A549 (cell line): ENCODE measurements at regions not wholly inside any gene's neighbourhood (a gene's known extent, or its start where the extent isn't known, plus 50 kb on each side); places are given as distances from the start of the nearest gene placed in this dataset.
A peak's percentile ranks its signal among the peaks of the same experiment; 100 is the strongest.

Source experiments
- ATAC-seq, 2 experiments: fragments of 200-7000 bp in 1 of 2; fragments of >200 bp in 1 of 2; cut with Nextera tagmentation in 1 of 2; cut with Tn5 transposase in 1 of 2; 3 replicates each; pipeline versions ENCODE4 v1.8.0 to v1.9.1; 2018 to 2020; ENCODE audit warnings: mild to moderate bottlenecking in 1 of 2, moderate library complexity in 1 of 2
- CTCF ChIA-PET: fragments of 300-600 bp; sonication (Branson Sonifier 250); formaldehyde crosslinking; extraction: SDS; loops from one replicate; lab custom pipeline; 2021; ENCODE audit warnings: antibody characterized with exemption, inconsistent platforms; lab: Yijun Ruan, JAX
- POLR2A ChIA-PET: fragments of 350-600 bp; formaldehyde crosslinking; extraction: SDS; loops from one replicate; lab custom pipeline; 2021; ENCODE audit warnings: antibody characterized with exemption, inconsistent platforms; lab: Yijun Ruan, JAX
- DNase-seq, 2 experiments: peaks; one replicate each; pipeline versions ENCODE4 v3.0.0 to v3.0.0-alpha.2; 2011 to 2016; ENCODE audit warnings: low read depth in 1 of 2, low spot score in 1 of 2
- FAIRE-seq: peaks from 2 replicates; lab custom pipeline; 2011; peaks lifted over from hg19 to GRCh38; lab: Jason Lieb, UNC
- H3K27ac ChIP-seq, 2 experiments: fragments of >200 bp; sonication (Bioruptor Twin); formaldehyde crosslinking; 3 replicates each; pipeline ENCODE4 v1.5.1; 2016 to 2017
- H3K4me1 ChIP-seq: fragments of >200 bp; sonication (Bioruptor Twin); formaldehyde crosslinking; 3 replicates; pipeline ENCODE4 v1.6.1; 2016
- H3K4me2 ChIP-seq: fragments of >200 bp; sonication (Bioruptor Twin); formaldehyde crosslinking; 3 replicates; pipeline ENCODE4 v1.6.1; 2016
- H3K4me3 ChIP-seq: fragments of >200 bp; sonication (Bioruptor Twin); formaldehyde crosslinking; 3 replicates; pipeline ENCODE4 v1.5.1; 2016
- H3K9me3 ChIP-seq: fragments of >200 bp; sonication (Bioruptor Twin); formaldehyde crosslinking; 3 replicates; pipeline ENCODE4 v1.6.1; 2016
- BCL3 ChIP-seq: fragments of >200 bp; sonication (Bioruptor Twin); formaldehyde crosslinking; IDR thresholded peaks from 3 replicates; pipeline ENCODE4 v1.6.1; 2016
- BHLHE40 ChIP-seq: IDR thresholded peaks from 2 replicates; pipeline ENCODE4 v1.6.1; 2012; ENCODE audit warnings: low read depth, low read length, inconsistent platforms
- CEBPB ChIP-seq, 2 experiments: fragments of >200 bp in 1 of 2; sonication (Bioruptor Twin) in 1 of 2; formaldehyde crosslinking in 1 of 2; IDR thresholded peaks; 2 replicates each; pipeline ENCODE4 v1.6.1; 2012 to 2016
- CHD2 ChIP-seq: fragments of 150-350 bp; IDR thresholded peaks from 2 replicates; pipeline ENCODE4 v1.6.1; 2014; ENCODE audit warnings: low read length; ENCODE audit not compliant: partially characterized antibody
- EHF ChIP-seq: fragments of 250-450 bp; sonication (Bioruptor Pico); IDR thresholded peaks from 2 replicates; pipeline ENCODE4 v1.5.0; 2020; ENCODE audit warnings: mild to moderate bottlenecking
- EHMT2 ChIP-seq: fragments of 200-600 bp; sonication (generic); IDR thresholded peaks from 2 replicates; pipeline ENCODE4 v1.6.1; 2016; ENCODE audit warnings: antibody characterized with exemption, low read depth, mild to moderate bottlenecking, moderate library complexity
- ELK1 ChIP-seq: fragments of 150-350 bp; IDR thresholded peaks from 2 replicates; pipeline ENCODE4 v1.6.1; 2014; ENCODE audit warnings: low read depth, mild to moderate bottlenecking, low read length
- GATA3 ChIP-seq: IDR thresholded peaks from 2 replicates; pipeline ENCODE4 v1.6.1; 2012; ENCODE audit warnings: borderline replicate concordance
- HDAC2 ChIP-seq: fragments of 200-600 bp; sonication (generic); IDR thresholded peaks from 2 replicates; pipeline ENCODE4 v1.6.1; 2016
- HOXA7 ChIP-seq: fragments of 250-450 bp; sonication (Bioruptor Pico); IDR thresholded peaks from 2 replicates; pipeline ENCODE4 v1.5.0; 2020; ENCODE audit warnings: mild to moderate bottlenecking, moderate library complexity
- MAX ChIP-seq: IDR thresholded peaks from 2 replicates; pipeline ENCODE4 v1.6.1; 2012
- MAZ ChIP-seq: fragments of 150-350 bp; IDR thresholded peaks from 2 replicates; pipeline ENCODE4 v1.6.1; 2014; ENCODE audit warnings: antibody characterized with exemption, low read depth, low read length, borderline replicate concordance
- MYC ChIP-seq: IDR thresholded peaks from 2 replicates; pipeline ENCODE4 v1.6.1; 2012; ENCODE audit warnings: mild to moderate bottlenecking, inconsistent platforms, low read length, improper control_type of control experiment, borderline replicate concordance
- PHF8 ChIP-seq: fragments of 200-600 bp; sonication (generic); IDR thresholded peaks from 2 replicates; pipeline ENCODE4 v1.6.1; 2016; ENCODE audit warnings: low read depth, mild to moderate bottlenecking, antibody characterized with exemption, moderate library complexity, borderline replicate concordance
- RAD21 ChIP-seq, 2 experiments: fragments of >200 bp in 1 of 2; sonication (Bioruptor Twin) in 1 of 2; formaldehyde crosslinking in 1 of 2; IDR thresholded peaks in 1 of 2; conservative IDR thresholded peaks in 1 of 2; 2 replicates in 1 of 2; 3 replicates in 1 of 2; pipeline ENCODE4 v1.6.1; 2012 to 2018; ENCODE audit warnings: inconsistent platforms in 1 of 2
- RARB ChIP-seq: fragments of 250-450 bp; sonication (Bioruptor Pico); IDR thresholded peaks from 2 replicates; pipeline ENCODE4 v1.8.0; 2021; ENCODE audit warnings: mild to moderate bottlenecking, moderate library complexity
- RFX5 ChIP-seq: fragments of 450-650 bp; IDR thresholded peaks from 2 replicates; pipeline ENCODE4 v1.7.1; 2014; ENCODE audit warnings: antibody characterized with exemption, mild to moderate bottlenecking, moderate library complexity
- SMC3 ChIP-seq: fragments of >200 bp; sonication (Bioruptor Twin); formaldehyde crosslinking; IDR thresholded peaks from 3 replicates; pipeline ENCODE4 v1.6.1; 2018; ENCODE audit warnings: inconsistent platforms
- TP53 ChIP-seq: fragments of 250-450 bp; sonication (Bioruptor Pico); IDR thresholded peaks from 2 replicates; pipeline ENCODE4 v1.5.0; 2021; ENCODE audit warnings: mild to moderate bottlenecking, moderate library complexity
- ZC3H11A ChIP-seq: fragments of 450-650 bp; IDR thresholded peaks from 2 replicates; pipeline ENCODE4 v1.6.1; 2014; ENCODE audit warnings: antibody characterized with exemption, mild to moderate bottlenecking
- ZNF302 ChIP-seq: fragments of 250-450 bp; sonication (Bioruptor Pico); IDR thresholded peaks from 2 replicates; pipeline ENCODE4 v1.9.0; 2021; ENCODE audit warnings: inconsistent platforms, mild to moderate bottlenecking, moderate library complexity
- WGBS: methylation state at CpG from one replicate; pipeline ENCODE4 v1.1.6; 2017; ENCODE audit errors: missing lambda C conversion rate; 5-methylcytosine and 5-hydroxymethylcytosine counted together

- Histone ChIP-seq H3K4me2 (no peak overlapping the region; the same call in 2 of the 3 replicates), H3K27ac (peak overlapping the region in 1 of 2 experiments; percentile 20; a peak in 1 of 6 replicates), H3K4me1 (peaks cover 17% of the 10 kb centered on the region), H3K4me3 (no peak overlapping the region), H3K9me3 (no peaks in the 10 kb centered on the region)
- DNase-seq: no peak
- no peak for FAIRE-seq
- ATAC-seq: no peak; a peak in 1 of 6 replicates
- ChIA-PET POLR2A (no interaction called here), CTCF (interaction anchor here (1.2 kb wide), 1 partner anchor 12 kb away, joined by 3 read pairs; no protein-coding TSS in a partner anchor)
- WGBS: 65% methylated on average over 3 of the region's 3 CpGs
- TF ChIP-seq RAD21 (conservative IDR thresholded peaks at IDR 0.05 in 1 of 2, IDR thresholded peaks at IDR 0.05 in 1 of 2): no peak
- TF ChIP-seq CEBPB (IDR thresholded peaks at IDR 0.05): no peak
These were observed 190.8 kb downstream of the FOXO1 start for GRCh38 chr13:40475617-40476016.

GRCh38 chr13:40476175-40476958 lies 190.1 kb downstream of the FOXO1 start:
- ChIA-PET CTCF (interaction anchor here (1.0 to 1.2 kb wide), 2 partner anchors 11 to 13 kb away, joined by 3 read pairs; no protein-coding TSS in a partner anchor), POLR2A (no interaction called here)
- H3K27ac ChIP-seq: peak overlapping the region; percentile 32 to 53; a peak in 4 of 6 replicates
- H3K4me2 ChIP-seq: peak overlapping the region; percentile 44
- TF ChIP-seq RFX5 (no peak), MAX (peak; percentile 44; the same call in 1 of the 2 replicates)
- peak in 1 of 2 experiments; percentile 67 for DNase-seq
- 20% methylated on average over 4 of the region's 4 CpGs for WGBS
- H3K4me3 ChIP-seq: no peak overlapping the region
- peaks cover 17% of the 10 kb centered on the region for H3K4me1 ChIP-seq
- FAIRE-seq: no peak
- H3K9me3 ChIP-seq: no peaks in the 10 kb centered on the region
- peak; percentile 50 to 91; a peak in 4 of 6 replicates for ATAC-seq

GRCh38 chr13:40477623-40478608 lies 188.5 kb downstream of the FOXO1 start:
- ATAC-seq: no peak
- POLR2A ChIA-PET: no interaction called here
- H3K4me2 ChIP-seq: no peak overlapping the region

GRCh38 chr13:40478775-40479174 lies 187.7 kb downstream of the FOXO1 start:
- no peak overlapping the region for H3K4me3 ChIP-seq
- ATAC-seq: no peak
- WGBS: 90% methylated on average over 7 of the region's 7 CpGs
- no peak for DNase-seq
- peaks cover 17% of the 10 kb centered on the region for H3K4me1 ChIP-seq
- H3K9me3 ChIP-seq: no peaks in the 10 kb centered on the region
- POLR2A ChIA-PET: no interaction called here
- TF ChIP-seq EHMT2 (no peak), MAZ (no peak), CHD2 (no peak), RFX5 (no peak), CEBPB (IDR thresholded peaks at IDR 0.05) (no peak), PHF8 (no peak), SMC3 (no peak), ZC3H11A (no peak), GATA3 (no peak), BCL3 (no peak), RAD21 (conservative IDR thresholded peaks at IDR 0.05 in 1 of 2, IDR thresholded peaks at IDR 0.05 in 1 of 2) (no peak), HOXA7 (CRISPR knock-in tag) (no peak), BHLHE40 (no peak), ZNF302 (CRISPR knock-in tag) (no peak), TP53 (CRISPR knock-in tag) (no peak), HDAC2 (no peak)
- TF ChIP-seq, all 56 proteins: peak for 0
- CTCF ChIA-PET: no interaction called here
- no peak overlapping the region for H3K27ac ChIP-seq
- H3K4me2 ChIP-seq: no peak overlapping the region
- FAIRE-seq: no peak

More at GRCh38 chr13:40477623-40478608, 188.5 kb downstream of the FOXO1 start:
- H3K9me3 ChIP-seq: no peaks in the 10 kb centered on the region
- DNase-seq: no peak
- TF ChIP-seq ELK1 (no peak), RARB (CRISPR knock-in tag) (no peak), MAX (no peak), EHF (CRISPR knock-in tag) (no peak), MYC (no peak)
- TF ChIP-seq, all 56 proteins: peak for 0
- Histone ChIP-seq H3K4me3 (no peak overlapping the region), H3K27ac (peak overlapping the region in 1 of 2 experiments; percentile 34; a peak in 3 of 6 replicates), H3K4me1 (peaks cover 17% of the 10 kb centered on the region)
- CTCF ChIA-PET: no interaction called here
- 87% methylated on average over 16 of the region's 17 CpGs for WGBS
- no peak for FAIRE-seq
